Gastroesophageal sphincter (tissue), 4 donors: ENCODE measurements at regions not wholly inside any gene's neighbourhood (a gene's known extent, or its start where the extent isn't known, plus 50 kb on each side); places are given as distances from the start of the nearest gene placed in this dataset.

Experiments
- ATAC-seq: fragments of 150-250 bp; one replicate; pipeline ENCODE4 v1.9.1; 2016; ENCODE audit warnings: mild to moderate bottlenecking, moderate library complexity
- H3K27ac ChIP-seq, 4 donors: fragments of 200-600 bp; sonication (generic) in 3 of 4; 1 replicate in 3 of 4; 2 replicates in 1 of 4; pipeline ENCODE4 v1.5.1; 2016 to 2019
- H3K27me3 ChIP-seq: fragments of 200-600 bp; sonication (generic); one replicate; pipeline ENCODE4 v1.5.1; 2019
- H3K36me3 ChIP-seq, 2 donors: fragments of 200-600 bp; sonication (generic); one replicate each; pipeline ENCODE4 v1.5.1; 2019; ENCODE audit warnings: control low read depth in 1 of 2
- H3K4me1 ChIP-seq, 3 donors: fragments of 200-600 bp; sonication (generic); 1 replicate in 2 of 3; 2 replicates in 1 of 3; pipeline ENCODE4 v1.5.1; 2016 to 2019; ENCODE audit warnings: control low read depth in 2 of 3
- H3K4me3 ChIP-seq, 2 donors: fragments of 200-600 bp; sonication (generic); one replicate each; pipeline ENCODE4 v1.5.1; 2019; ENCODE audit warnings: mild to moderate bottlenecking in 1 of 2, moderate library complexity in 1 of 2
- H3K9me3 ChIP-seq, 3 donors: fragments of 200-600 bp; sonication (generic); one replicate each; pipeline ENCODE4 v1.5.1; 2017 to 2019; ENCODE audit warnings: control low read depth in 2 of 3
- EP300 ChIP-seq: sonication (generic); formaldehyde crosslinking; IDR thresholded peaks from one replicate; pipeline ENCODE4 v1.6.1; 2017; ENCODE audit warnings: antibody characterized with exemption, mild to moderate bottlenecking
- POLR2A ChIP-seq, 2 donors: fragments of 450-650 bp; IDR thresholded peaks; one replicate each; pipeline ENCODE4 v1.6.1; 2017; ENCODE audit warnings: antibody characterized with exemption in 2 of 2, mild to moderate bottlenecking in 2 of 2, moderate library complexity in 1 of 2
- POLR2AphosphoS5 ChIP-seq: sonication (generic); formaldehyde crosslinking; IDR thresholded peaks from one replicate; pipeline ENCODE4 v1.6.1; 2017; ENCODE audit warnings: antibody characterized with exemption
- WGBS, 2 donors: methylation state at CpG; one replicate each; pipeline ENCODE4 v1.1.5; 2018; ENCODE audit warnings: low coverage in 1 of 2; 5-methylcytosine and 5-hydroxymethylcytosine counted together
- TF ChIP-seq, protein P1 (sequence below), 4 experiments: fragments of 200-600 bp in 2 of 4; fragments of 450-650 bp in 2 of 4; sonication (generic) in 1 of 4; IDR thresholded peaks; one replicate each; pipeline ENCODE4 v1.5.1; 2017 to 2019; ENCODE audit warnings: antibody characterized with exemption in 4 of 4, mild to moderate bottlenecking in 2 of 4, moderate library complexity in 2 of 4

DNA sequence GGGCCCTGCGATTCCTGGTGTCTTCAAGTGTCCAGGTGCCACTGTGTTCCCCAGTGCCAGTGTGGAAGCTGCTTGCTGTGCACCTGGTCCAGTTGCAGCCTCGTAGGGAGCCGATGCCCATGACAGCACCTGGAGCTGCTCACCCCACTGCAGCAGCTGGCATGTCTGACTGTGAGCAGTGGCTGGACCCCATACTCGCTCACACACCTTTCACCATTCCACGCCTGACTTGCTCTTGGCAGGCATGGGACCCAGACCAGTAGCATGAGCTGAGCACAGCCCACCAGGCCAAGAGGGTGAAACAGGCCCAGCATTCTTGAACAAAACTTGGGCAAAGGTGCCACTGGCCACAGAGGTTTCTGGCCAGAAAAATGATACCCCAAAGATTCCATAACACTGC is 124.5 kb upstream of the THY1 start:
- 50% methylated on average over 2 of the region's 5 CpGs; no CpG with 5 or more reads in 1 of the 2 donors for WGBS, 2 donors
- no peaks in the 10 kb centered on the region for H3K27me3 ChIP-seq
- H3K9me3 ChIP-seq: peaks cover 0 to 11% (median 0%) of the 10 kb centered on the region in 3 donors
- H3K4me1 ChIP-seq: no peaks in the 10 kb centered on the region
- ATAC-seq: no peak
- no peak overlapping the region for H3K27ac ChIP-seq
- TF ChIP-seq EP300: no peak
- TF ChIP-seq, protein P1, sequence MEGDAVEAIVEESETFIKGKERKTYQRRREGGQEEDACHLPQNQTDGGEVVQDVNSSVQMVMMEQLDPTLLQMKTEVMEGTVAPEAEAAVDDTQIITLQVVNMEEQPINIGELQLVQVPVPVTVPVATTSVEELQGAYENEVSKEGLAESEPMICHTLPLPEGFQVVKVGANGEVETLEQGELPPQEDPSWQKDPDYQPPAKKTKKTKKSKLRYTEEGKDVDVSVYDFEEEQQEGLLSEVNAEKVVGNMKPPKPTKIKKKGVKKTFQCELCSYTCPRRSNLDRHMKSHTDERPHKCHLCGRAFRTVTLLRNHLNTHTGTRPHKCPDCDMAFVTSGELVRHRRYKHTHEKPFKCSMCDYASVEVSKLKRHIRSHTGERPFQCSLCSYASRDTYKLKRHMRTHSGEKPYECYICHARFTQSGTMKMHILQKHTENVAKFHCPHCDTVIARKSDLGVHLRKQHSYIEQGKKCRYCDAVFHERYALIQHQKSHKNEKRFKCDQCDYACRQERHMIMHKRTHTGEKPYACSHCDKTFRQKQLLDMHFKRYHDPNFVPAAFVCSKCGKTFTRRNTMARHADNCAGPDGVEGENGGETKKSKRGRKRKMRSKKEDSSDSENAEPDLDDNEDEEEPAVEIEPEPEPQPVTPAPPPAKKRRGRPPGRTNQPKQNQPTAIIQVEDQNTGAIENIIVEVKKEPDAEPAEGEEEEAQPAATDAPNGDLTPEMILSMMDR (IDR thresholded peaks at IDR 0.05): no peak
- no peak for TF ChIP-seq POLR2AphosphoS5
- no peak for TF ChIP-seq POLR2A (IDR thresholded peaks at IDR 0.05)
- no peaks in the 10 kb centered on the region for H3K36me3 ChIP-seq
- H3K4me3 ChIP-seq: no peak overlapping the region

GRCh38 chr11:119545978-119546915 is 123.3 kb upstream of the THY1 start:
- TF ChIP-seq, protein P1 (IDR thresholded peaks at IDR 0.05): no peak
- TF ChIP-seq POLR2AphosphoS5: no peak
- TF ChIP-seq POLR2A (IDR thresholded peaks at IDR 0.05): no peak
- TF ChIP-seq EP300: no peak
- 80% methylated on average over 1 of the region's 13 CpGs; no CpG with 5 or more reads in 1 of the 2 donors for WGBS, 2 donors
- no peaks in the 10 kb centered on the region for H3K27me3 ChIP-seq
- no peaks in the 10 kb centered on the region for H3K4me1 ChIP-seq
- no peak overlapping the region for H3K4me3 ChIP-seq
- no peak for ATAC-seq
- H3K36me3 ChIP-seq: no peaks in the 10 kb centered on the region
- peaks cover 0 to 11% (median 0%) of the 10 kb centered on the region in 3 donors for H3K9me3 ChIP-seq
- H3K27ac ChIP-seq: no peak overlapping the region

GRCh38 chr11:119540370-119541125 is 117.6 kb upstream of the THY1 start:
- no peaks in the 10 kb centered on the region for H3K9me3 ChIP-seq
- ATAC-seq: no peak
- H3K27ac ChIP-seq: no peak overlapping the region
- no peaks in the 10 kb centered on the region for H3K4me1 ChIP-seq
- H3K27me3 ChIP-seq: no peaks in the 10 kb centered on the region
- 67 to 83% methylated on average over 1 to 2 of the region's 7 CpGs for WGBS, 2 donors
- TF ChIP-seq, protein P1 (IDR thresholded peaks at IDR 0.05): no peak
- no peak for TF ChIP-seq POLR2A (IDR thresholded peaks at IDR 0.05)
- TF ChIP-seq EP300: no peak
- TF ChIP-seq POLR2AphosphoS5: no peak
- no peak overlapping the region for H3K4me3 ChIP-seq
- no peaks in the 10 kb centered on the region for H3K36me3 ChIP-seq

- no peak for ATAC-seq
- WGBS, 2 donors: 90% methylated on average over 2 of the region's 4 CpGs; no CpG with 5 or more reads in 1 of the 2 donors
Measured at GRCh38 chr11:119539583-119539982, 116.6 kb upstream of the THY1 start.

More at GRCh38 chr11:119539583-119539982, 116.6 kb upstream of the THY1 start:
- TF ChIP-seq, protein P1 (IDR thresholded peaks at IDR 0.05): no peak
- TF ChIP-seq EP300 (no peak), POLR2AphosphoS5 (no peak), POLR2A (IDR thresholded peaks at IDR 0.05) (no peak)
- Histone ChIP-seq H3K36me3 (no peaks in the 10 kb centered on the region), H3K4me3 (no peak overlapping the region), H3K27ac (no peak overlapping the region), H3K9me3 (no peaks in the 10 kb centered on the region), H3K4me1 (no peaks in the 10 kb centered on the region), H3K27me3 (no peaks in the 10 kb centered on the region)
